Kidney (tissue), 13 donors: ENCODE measurements at regions not wholly inside any gene's neighbourhood (a gene's known extent, or its start where the extent isn't known, plus 50 kb on each side); places are given as distances from the start of the nearest gene placed in this dataset.
A peak's percentile ranks its signal among the peaks of the same experiment; 100 is the strongest.

Source experiments
- DNase-seq, 5 donors: peaks; one replicate each; pipeline ENCODE4 v3.0.0-alpha.2; 2013 to 2020
- FAIRE-seq: peaks from 2 replicates; lab custom pipeline; 2012; peaks lifted over from hg19 to GRCh38; lab: Jason Lieb, UNC
- H3K27ac ChIP-seq, 2 donors: one replicate each; pipeline ENCODE4 v1.7.0; 2013; ENCODE audit warnings: low read depth in 2 of 2, low read length in 2 of 2, inconsistent platforms in 1 of 2
- H3K27me3 ChIP-seq: one replicate; pipeline ENCODE4 v1.7.1; 2013; ENCODE audit warnings: low read length, inconsistent platforms; ENCODE audit not compliant: control insufficient read depth, insufficient read depth
- H3K36me3 ChIP-seq, 3 donors: one replicate each; pipeline versions ENCODE4 v1.7.0 to v1.7.1; 2013; ENCODE audit warnings: low read length in 3 of 3, control low read depth in 1 of 3, inconsistent platforms in 1 of 3; ENCODE audit not compliant: insufficient read depth in 3 of 3, control insufficient read depth in 2 of 3
- H3K4me1 ChIP-seq, 3 donors: one replicate each; pipeline versions ENCODE4 v1.7.0 to v1.7.1; 2013; ENCODE audit warnings: low read length in 3 of 3, inconsistent platforms in 1 of 3, low read depth in 1 of 3; ENCODE audit not compliant: control insufficient read depth in 2 of 3, insufficient read depth in 2 of 3
- H3K4me3 ChIP-seq, 3 donors: one replicate each; pipeline versions ENCODE4 v1.7.0 to v1.8.1; 2013; ENCODE audit warnings: low read length in 3 of 3, control low read depth in 1 of 3, inconsistent platforms in 1 of 3
- H3K9ac ChIP-seq, 3 donors: one replicate each; pipeline versions ENCODE4 v1.7.0 to v1.7.1; 2013; ENCODE audit warnings: low read length in 3 of 3, control low read depth in 1 of 3, inconsistent platforms in 1 of 3
- H3K9me3 ChIP-seq, 3 donors: one replicate each; pipeline versions ENCODE4 v1.7.0 to v1.7.1; 2013; ENCODE audit warnings: low read length in 3 of 3, control low read depth in 1 of 3, inconsistent platforms in 1 of 3; ENCODE audit not compliant: control insufficient read depth in 2 of 3, insufficient read depth in 1 of 3
- CTCF ChIP-seq: IDR thresholded peaks from 3 replicates; pipeline ENCODE4 v1.5.1; 2012; ENCODE audit warnings: mild to moderate bottlenecking, moderate library complexity, borderline replicate concordance; ENCODE audit not compliant: insufficient read depth; ENCODE audit errors: extremely low read depth
- intact Hi-C: fragments of 100-400 bp; cut with DNase I; formaldehyde crosslinking; loops from one replicate; pipeline ENCODE4 v1.11.1; 2022
- donor health status: control.
- donor health status: control.
- donor health status: control.
- donor health status: control.
- donor health status: control.
- donor health status: DM: yes; HTN: yes; CAD: no.
- donor health status: Normal renal cell carcinoma (clear cell type).

DNA sequence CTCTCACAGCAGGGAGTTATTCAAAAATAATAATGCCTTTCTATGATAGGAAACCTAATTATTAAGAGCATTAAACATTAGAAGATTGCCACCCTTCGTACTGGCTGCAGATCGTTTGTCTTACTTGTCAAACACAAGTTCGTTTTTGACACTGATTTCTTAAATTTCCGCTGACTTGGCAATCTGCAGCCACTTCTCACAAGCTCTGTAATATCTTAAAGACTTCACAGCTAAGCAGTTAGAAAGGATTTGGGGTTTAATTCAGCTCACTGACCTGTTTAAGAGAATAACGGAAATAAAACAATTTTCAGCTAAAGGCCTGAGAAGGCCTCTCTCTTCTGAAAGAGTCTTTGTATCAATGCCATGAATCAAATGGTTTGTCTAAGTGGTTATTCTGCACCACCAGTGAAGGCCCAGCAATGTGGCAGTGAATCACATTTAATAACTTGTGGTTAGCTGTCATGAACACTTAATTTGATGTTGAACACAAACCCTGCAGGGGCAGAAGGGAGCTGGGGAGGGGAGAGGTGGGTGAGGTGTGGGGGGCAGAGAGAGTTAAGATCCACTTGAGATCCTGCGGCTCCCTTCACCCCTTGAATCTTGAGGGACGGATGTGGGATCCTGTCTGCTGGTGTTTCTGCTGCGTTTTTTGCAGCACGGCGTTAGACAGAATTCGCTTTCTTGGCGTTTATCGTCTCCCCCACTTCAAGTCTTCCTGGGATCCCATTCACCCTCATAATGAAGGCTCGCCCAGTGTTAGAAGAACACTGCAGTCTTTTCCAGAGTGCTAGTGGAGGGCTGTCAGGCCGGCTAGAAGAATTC lies 145.4 kb upstream of the SATB2 start:
- peak in 1 of 5 donors; percentile 29 for DNase-seq
- Histone ChIP-seq H3K4me1 (no peaks in the 10 kb centered on the region), H3K4me3 (no peak overlapping the region), H3K9me3 (no peaks in the 10 kb centered on the region), H3K27ac (no peak overlapping the region), H3K9ac (no peak overlapping the region), H3K36me3 (no peaks in the 10 kb centered on the region), H3K27me3 (no peaks in the 10 kb centered on the region)
- intact Hi-C loops, result no loop called here
- FAIRE-seq, result no peak
- TF ChIP-seq CTCF, result no peak

DNA sequence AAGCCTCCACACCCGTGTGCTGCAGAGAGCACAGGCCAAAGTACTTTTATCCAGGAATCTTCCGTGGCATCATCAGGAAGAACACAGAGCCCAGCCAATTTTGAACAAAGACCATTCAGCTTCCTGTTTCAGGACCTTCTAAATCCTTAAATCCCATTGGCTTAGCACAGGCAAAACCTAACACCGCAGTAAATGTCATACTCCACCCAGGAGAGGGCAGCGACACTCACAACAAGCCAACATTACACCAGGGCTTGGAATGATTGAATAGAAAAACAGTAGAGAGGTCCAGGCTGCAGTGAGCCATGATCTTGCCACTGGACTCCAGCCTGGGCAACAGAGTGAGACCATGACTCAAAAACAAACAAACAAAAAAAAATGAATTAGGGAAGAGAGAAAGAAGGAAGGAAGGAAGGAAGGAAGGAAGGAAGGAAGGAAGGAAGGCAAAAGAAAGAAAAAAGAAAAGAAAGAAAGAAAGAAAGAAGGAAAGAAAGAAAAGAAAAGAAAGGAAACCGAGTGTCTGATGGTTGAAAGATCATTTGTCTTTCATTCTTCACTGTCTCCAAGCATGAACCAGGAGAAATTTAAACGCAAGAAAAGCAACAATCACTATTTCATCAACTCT lies 144.6 kb upstream of the SATB2 start:
- Histone ChIP-seq H3K27me3 (no peaks in the 10 kb centered on the region), H3K9ac (no peak overlapping the region), H3K4me3 (no peak overlapping the region), H3K4me1 (no peaks in the 10 kb centered on the region), H3K27ac (no peak overlapping the region), H3K36me3 (no peaks in the 10 kb centered on the region), H3K9me3 (no peaks in the 10 kb centered on the region)
- DNase-seq (peak in 1 of 5 donors; percentile 27), FAIRE-seq (no peak)
- TF ChIP-seq CTCF, result no peak
- intact Hi-C loops, result no loop called here

GRCh38 chr2:199596549-199596948 lies 138.8 kb upstream of the SATB2 start:
- intact Hi-C loops, result no loop called here
- DNase-seq (no peak), FAIRE-seq (no peak)
- Histone ChIP-seq H3K9ac (no peak overlapping the region), H3K27ac (no peak overlapping the region), H3K4me1 (no peaks in the 10 kb centered on the region), H3K36me3 (no peaks in the 10 kb centered on the region), H3K4me3 (no peak overlapping the region), H3K9me3 (no peaks in the 10 kb centered on the region), H3K27me3 (no peaks in the 10 kb centered on the region)
- TF ChIP-seq CTCF, result no peak
